ENCODE measurements at regions not wholly inside any gene's neighbourhood (a gene's known extent, or its start where the extent isn't known, plus 50 kb on each side); places are given as distances from the start of the nearest gene placed in this dataset.

GRCh38 chr2:78120275-78120674 is 598.1 kb upstream of the LRRTM4 start:
- H3K9me3 ChIP-seq: no peaks in the 10 kb centered on the region
- DNase-seq: no peak
- no peak overlapping the region for H3K4me3 ChIP-seq
- no peak for TF ChIP-seq CTCF (IDR thresholded peaks at IDR 0.05)
- no peak for TF ChIP-seq POLR2A (IDR thresholded peaks at IDR 0.05)
- no peaks in the 10 kb centered on the region for H3K36me3 ChIP-seq
- no peaks in the 10 kb centered on the region for H3K4me1 ChIP-seq
- no peaks in the 10 kb centered on the region for H3K27me3 ChIP-seq
- H3K27ac ChIP-seq: no peak overlapping the region

DNA sequence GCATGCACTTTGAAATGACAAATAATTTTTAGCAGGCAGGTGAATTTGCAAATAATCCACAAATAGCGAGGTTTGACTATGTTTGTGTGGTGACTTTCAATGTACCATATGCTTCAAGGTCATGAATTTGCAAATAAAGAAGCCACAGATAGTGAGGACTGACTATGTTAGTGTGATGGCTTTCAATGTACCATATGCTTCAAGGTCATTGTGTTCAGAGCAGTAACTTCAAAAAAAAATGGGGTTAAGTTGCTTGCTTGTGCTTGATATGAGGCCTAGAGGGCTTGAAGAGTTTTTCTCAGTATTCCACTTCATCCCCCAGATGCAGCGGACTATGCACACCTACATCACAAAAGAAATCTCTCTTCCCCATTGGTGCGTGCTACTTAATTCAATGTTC is 602.9 kb upstream of the LRRTM4 start:
- no peaks in the 10 kb centered on the region for H3K4me1 ChIP-seq
- H3K27me3 ChIP-seq: no peaks in the 10 kb centered on the region
- no peak overlapping the region for H3K4me3 ChIP-seq
- TF ChIP-seq POLR2A (IDR thresholded peaks at IDR 0.05): no peak
- TF ChIP-seq CTCF (IDR thresholded peaks at IDR 0.05): no peak
- no peaks in the 10 kb centered on the region for H3K9me3 ChIP-seq
- H3K36me3 ChIP-seq: no peaks in the 10 kb centered on the region
- DNase-seq: no peak
- no peak overlapping the region for H3K27ac ChIP-seq

GRCh38 chr2:78127424-78127823 is 605.2 kb upstream of the LRRTM4 start:
- H3K9me3 ChIP-seq: no peaks in the 10 kb centered on the region
- no peaks in the 10 kb centered on the region for H3K4me1 ChIP-seq
- TF ChIP-seq CTCF (IDR thresholded peaks at IDR 0.05): no peak
- no peak for DNase-seq
- H3K27ac ChIP-seq: no peak overlapping the region
- no peak overlapping the region for H3K4me3 ChIP-seq
- no peaks in the 10 kb centered on the region for H3K36me3 ChIP-seq
- no peaks in the 10 kb centered on the region for H3K27me3 ChIP-seq

DNA sequence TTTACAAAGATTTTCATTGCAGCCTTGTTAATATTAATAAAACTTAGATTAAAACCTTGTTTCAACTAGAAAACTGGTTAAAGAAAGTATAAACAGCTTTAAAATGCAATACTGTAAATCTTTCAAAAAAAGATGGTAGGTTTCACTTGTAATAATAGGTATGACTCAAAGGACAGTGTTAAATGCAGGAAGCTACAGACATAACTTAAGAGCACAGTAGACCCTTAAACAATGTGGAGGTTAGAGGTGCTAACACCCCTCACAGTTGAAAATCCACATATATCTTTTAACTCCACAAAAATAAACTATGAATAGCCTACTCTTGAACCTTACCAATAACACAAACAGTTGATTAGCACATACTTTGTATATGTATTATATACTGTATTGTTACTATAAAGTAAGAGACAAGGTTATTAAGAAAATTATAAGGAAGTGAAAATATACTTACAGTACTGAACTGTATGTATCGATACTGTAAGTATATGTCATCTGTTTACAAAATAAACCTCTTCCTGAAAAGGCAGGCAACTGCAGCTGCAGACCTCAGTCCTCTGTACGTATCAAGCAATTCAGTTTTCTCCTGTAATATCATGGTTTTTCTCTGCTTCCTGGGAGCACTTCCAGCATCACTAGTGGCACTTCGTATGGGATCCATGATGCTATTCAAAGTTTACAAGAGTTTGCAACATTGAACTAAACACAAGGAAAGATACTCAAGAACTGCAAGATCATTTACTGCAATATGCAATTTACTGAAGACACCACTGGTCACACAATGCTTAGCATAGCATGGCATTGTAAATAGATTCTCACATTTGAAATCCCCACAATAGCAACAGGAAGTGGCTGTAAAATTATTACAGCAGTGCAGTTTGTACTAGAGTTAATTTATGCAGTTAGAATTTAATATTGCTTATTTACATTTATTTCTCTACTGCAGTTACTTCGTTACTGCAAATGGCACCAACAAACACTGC is 610.5 kb upstream of the LRRTM4 start:
- H3K4me1 ChIP-seq: no peaks in the 10 kb centered on the region
- TF ChIP-seq POLR2A (IDR thresholded peaks at IDR 0.05) (no peak), CTCF (IDR thresholded peaks at IDR 0.05) (no peak)
- no peak for DNase-seq
- H3K36me3 ChIP-seq: no peaks in the 10 kb centered on the region
- H3K9me3 ChIP-seq: no peaks in the 10 kb centered on the region
- no peak overlapping the region for H3K4me3 ChIP-seq
- no peak overlapping the region for H3K27ac ChIP-seq
- H3K27me3 ChIP-seq: no peaks in the 10 kb centered on the region

- Histone ChIP-seq H3K36me3 (no peaks in the 10 kb centered on the region), H3K9me3 (no peaks in the 10 kb centered on the region), H3K27me3 (no peaks in the 10 kb centered on the region), H3K27ac (no peak overlapping the region), H3K4me1 (no peaks in the 10 kb centered on the region), H3K4me3 (no peak overlapping the region)
- no peak for DNase-seq
- TF ChIP-seq POLR2A (IDR thresholded peaks at IDR 0.05): no peak
- TF ChIP-seq CTCF (IDR thresholded peaks at IDR 0.05): no peak
Measured at GRCh38 chr2:78145395-78145996, 623.3 kb upstream of the LRRTM4 start.
